Endothelial cell of umbilical vein (primary cell): ENCODE measurements at regions not wholly inside any gene's neighbourhood (a gene's known extent, or its start where the extent isn't known, plus 50 kb on each side); places are given as distances from the start of the nearest gene placed in this dataset.

Experiments
- BruUV-seq: library from RNA; stranded (reverse); fragments of 400-500 nt; replicated peaks from 2 replicates; lab custom pipeline; 2021; lab: Mats Ljungman, UMichigan
- CTCF ChIA-PET: fragments of 300-600, 350-600 bp; sonication (Branson Sonifier 250); formaldehyde crosslinking; loops from one replicate; lab custom pipeline; 2021; ENCODE audit warnings: antibody characterized with exemption, inconsistent platforms; lab: Charles Lee
- POLR2A ChIA-PET: fragments of 300-600, 350-600 bp; sonication (Branson Sonifier 250); formaldehyde crosslinking; loops from one replicate; lab custom pipeline; 2021; ENCODE audit warnings: antibody characterized with exemption, inconsistent platforms; lab: Charles Lee
- DNase-seq: peaks from one replicate; pipeline ENCODE4 v3.0.0-alpha.2; 2011; ENCODE audit warnings: low read depth, low spot score
- FAIRE-seq: peaks from 2 replicates; lab custom pipeline; 2011; peaks lifted over from hg19 to GRCh38; lab: Jason Lieb, UNC
- H2AFZ ChIP-seq: 2 replicates; pipeline ENCODE4 v1.6.0; 2012; ENCODE audit warnings: low read depth, low read length, control low read depth, inconsistent platforms
- H3K27ac ChIP-seq: 2 replicates; pipeline ENCODE4 v1.5.1; 2011; ENCODE audit warnings: low read depth, mild to moderate bottlenecking, control low read depth, low read length, moderate library complexity; ENCODE audit not compliant: insufficient read depth
- H3K27me3 ChIP-seq, 2 experiments: 2 replicates each; pipeline versions ENCODE4 v1.6.0 to v1.6.1; 2011; ENCODE audit warnings: low read length in 2 of 2, mixed read lengths in 1 of 2; ENCODE audit not compliant: control insufficient read depth in 2 of 2, insufficient read depth in 2 of 2
- H3K36me3 ChIP-seq, 2 experiments: 2 replicates in 1 of 2; 3 replicates in 1 of 2; pipeline ENCODE4 v1.5.1; 2011; ENCODE audit warnings: low read length in 2 of 2, mild to moderate bottlenecking in 1 of 2, moderate library complexity in 1 of 2; ENCODE audit not compliant: control insufficient read depth in 2 of 2, insufficient read depth in 2 of 2; ENCODE audit errors: extremely low read depth in 1 of 2
- H3K4me1 ChIP-seq: 3 replicates; pipeline ENCODE4 v1.5.1; 2011; ENCODE audit warnings: mild to moderate bottlenecking, low read length; ENCODE audit not compliant: control insufficient read depth, insufficient read depth; ENCODE audit errors: extremely low read depth
- H3K4me2 ChIP-seq: 2 replicates; pipeline ENCODE4 v1.6.1; 2011; ENCODE audit warnings: low read length, control low read depth, mixed read lengths; ENCODE audit not compliant: insufficient read depth
- H3K4me3 ChIP-seq, 3 experiments: fragments of 200-600 bp in 1 of 3; sonication (generic), shearing (Covaris generic) in 1 of 3; replicated peaks in 1 of 3; 2 replicates each; pipeline ENCODE4 v1.5.1; 2011 to 2016; ENCODE audit warnings: control low read depth in 3 of 3, low read length in 3 of 3, mild to moderate bottlenecking in 2 of 3, inconsistent platforms in 1 of 3, low read depth in 1 of 3, moderate library complexity in 1 of 3; ENCODE audit not compliant: insufficient read depth in 1 of 3
- H3K79me2 ChIP-seq: 2 replicates; pipeline ENCODE4 v1.6.0; 2012; ENCODE audit warnings: low read length, inconsistent platforms; ENCODE audit not compliant: control insufficient read depth, insufficient read depth
- H3K9ac ChIP-seq: replicated peaks from 2 replicates; pipeline ENCODE3; 2011; ENCODE audit warnings: low read length, control low read depth; ENCODE audit not compliant: insufficient read depth; ENCODE audit errors: extremely low read depth
- H3K9me1 ChIP-seq: replicated peaks from 3 replicates; pipeline ENCODE4 v1.6.0; 2011; ENCODE audit warnings: mild to moderate bottlenecking, low read length; ENCODE audit not compliant: control insufficient read depth, insufficient read depth; ENCODE audit errors: extremely low read depth
- H3K9me3 ChIP-seq: replicated peaks from 2 replicates; pipeline ENCODE4 v1.5.1; 2012; ENCODE audit warnings: low read length, inconsistent platforms; ENCODE audit not compliant: control insufficient read depth, insufficient read depth
- H4K20me1 ChIP-seq: replicated peaks from 2 replicates; pipeline ENCODE3; 2011; ENCODE audit warnings: mild to moderate bottlenecking, low read length; ENCODE audit not compliant: control insufficient read depth, insufficient read depth; ENCODE audit errors: extremely low read depth
- EZH2 ChIP-seq: IDR thresholded peaks from 2 replicates; pipeline ENCODE4 v1.6.1; 2012; ENCODE audit warnings: borderline replicate concordance, low read depth, mild to moderate bottlenecking, moderate library complexity, low read length, inconsistent platforms; ENCODE audit not compliant: severe bottlenecking
- FOS ChIP-seq: IDR thresholded peaks from 2 replicates; pipeline ENCODE4 v1.6.1; 2011; ENCODE audit warnings: mild to moderate bottlenecking, low read length, moderate library complexity, borderline replicate concordance; ENCODE audit not compliant: insufficient read depth
- GATA2 ChIP-seq: IDR thresholded peaks from 2 replicates; pipeline ENCODE4 v1.7.0; 2011; ENCODE audit warnings: low read depth, mild to moderate bottlenecking, moderate library complexity, mixed read lengths, low read length; ENCODE audit not compliant: insufficient read length, insufficient read depth
- JUN ChIP-seq: IDR thresholded peaks from 2 replicates; pipeline ENCODE4 v1.6.1; 2011; ENCODE audit warnings: borderline replicate concordance, low read depth; ENCODE audit not compliant: insufficient read length, insufficient read depth
- MAX ChIP-seq: IDR thresholded peaks from 2 replicates; pipeline ENCODE4 v1.6.1; 2011; ENCODE audit not compliant: insufficient read depth, insufficient read length
- MYC ChIP-seq: IDR thresholded peaks from one replicate; pipeline ENCODE4 v1.6.1; 2011; ENCODE audit warnings: mild to moderate bottlenecking, low read depth, low read length
- POLR2A ChIP-seq: IDR thresholded peaks from 2 replicates; pipeline ENCODE4 v1.6.1; 2012; ENCODE audit warnings: low read depth, mild to moderate bottlenecking, control low read depth, low read length
- POLR2AphosphoS5 ChIP-seq: IDR thresholded peaks from 2 replicates; pipeline ENCODE4 v1.6.1; 2012; ENCODE audit warnings: low read depth, mild to moderate bottlenecking, control low read depth, low read length, moderate library complexity; ENCODE audit not compliant: insufficient read depth
- dilution Hi-C: fragments of 300-500 bp; cut with MboI; formaldehyde crosslinking; loops from one replicate; pipeline ENCODE4 v1.15.0; 2019; ENCODE audit warnings: low sequenced_read_pairs; ENCODE audit not compliant: extremely low pct_ligation_motif_present
- intact Hi-C: fragments of 100-400 bp; cut with micrococcal nuclease; formaldehyde crosslinking; loops from one replicate; pipeline ENCODE4 v1.10.0; 2022
- TF ChIP-seq, protein P1 (sequence below), 2 donors: IDR thresholded peaks; 1 replicate in 1 of 2; 2 replicates in 1 of 2; pipeline ENCODE4 v1.5.1; 2011; ENCODE audit warnings: low read length in 2 of 2, mild to moderate bottlenecking in 2 of 2, moderate library complexity in 2 of 2, control low read depth in 1 of 2, inconsistent platforms in 1 of 2, low read depth in 1 of 2; ENCODE audit not compliant: insufficient read depth in 1 of 2; ENCODE audit errors: extremely low read depth in 1 of 2

DNA sequence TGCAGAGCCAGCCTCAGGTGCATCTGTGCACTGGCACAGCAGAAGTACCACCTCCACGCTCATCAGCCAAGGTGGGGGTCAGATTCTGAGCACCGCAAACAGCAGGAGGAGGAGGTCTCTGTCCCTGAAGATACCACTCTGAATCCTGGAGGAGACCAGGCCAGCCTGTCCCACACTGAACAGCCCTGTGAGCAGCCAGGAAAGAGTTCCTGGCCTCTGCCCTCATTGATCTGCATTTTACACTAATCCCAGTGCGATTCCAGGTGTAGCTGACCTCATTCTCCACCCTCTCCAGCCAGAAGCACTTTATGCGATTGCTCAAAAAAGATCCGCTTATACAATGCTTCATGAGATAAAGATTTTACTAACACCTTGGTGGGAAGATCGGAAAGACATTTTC, 99.1 kb upstream of the CACUL1 start:
- ChIA-PET POLR2A (no interaction called here), CTCF (interaction anchor here (0.6 to 1.1 kb wide), 2 partner anchors 182 to 285 kb away, joined by 3 to 5 read pairs; no protein-coding TSS in a partner anchor)
- no peaks in the 10 kb centered on the region for H3K36me3 ChIP-seq
- H3K4me2 ChIP-seq, result no peak overlapping the region
- H3K27me3 ChIP-seq, result peaks cover 0 to 2% of the 10 kb centered on the region in 2 experiments
- H2AFZ ChIP-seq, result no peak overlapping the region
- no peak overlapping the region for H3K4me3 ChIP-seq
- no peaks in the 10 kb centered on the region for H4K20me1 ChIP-seq
- H3K27ac ChIP-seq, result no peak overlapping the region
- FAIRE-seq, result no peak
- no TSS peak for BruUV-seq
- no peak overlapping the region for H3K9ac ChIP-seq
- H3K9me3 ChIP-seq, result no peaks in the 10 kb centered on the region
- dilution Hi-C loops (no loop called here), intact Hi-C loops (no loop called here)
- no peaks in the 10 kb centered on the region for H3K9me1 ChIP-seq
- H3K79me2 ChIP-seq, result no peaks in the 10 kb centered on the region
- TF ChIP-seq POLR2A (no peak), FOS (no peak), GATA2 (no peak), MAX (no peak), JUN (no peak), EZH2 (no peak), POLR2AphosphoS5 (no peak), MYC (no peak)
- TF ChIP-seq, protein P1, sequence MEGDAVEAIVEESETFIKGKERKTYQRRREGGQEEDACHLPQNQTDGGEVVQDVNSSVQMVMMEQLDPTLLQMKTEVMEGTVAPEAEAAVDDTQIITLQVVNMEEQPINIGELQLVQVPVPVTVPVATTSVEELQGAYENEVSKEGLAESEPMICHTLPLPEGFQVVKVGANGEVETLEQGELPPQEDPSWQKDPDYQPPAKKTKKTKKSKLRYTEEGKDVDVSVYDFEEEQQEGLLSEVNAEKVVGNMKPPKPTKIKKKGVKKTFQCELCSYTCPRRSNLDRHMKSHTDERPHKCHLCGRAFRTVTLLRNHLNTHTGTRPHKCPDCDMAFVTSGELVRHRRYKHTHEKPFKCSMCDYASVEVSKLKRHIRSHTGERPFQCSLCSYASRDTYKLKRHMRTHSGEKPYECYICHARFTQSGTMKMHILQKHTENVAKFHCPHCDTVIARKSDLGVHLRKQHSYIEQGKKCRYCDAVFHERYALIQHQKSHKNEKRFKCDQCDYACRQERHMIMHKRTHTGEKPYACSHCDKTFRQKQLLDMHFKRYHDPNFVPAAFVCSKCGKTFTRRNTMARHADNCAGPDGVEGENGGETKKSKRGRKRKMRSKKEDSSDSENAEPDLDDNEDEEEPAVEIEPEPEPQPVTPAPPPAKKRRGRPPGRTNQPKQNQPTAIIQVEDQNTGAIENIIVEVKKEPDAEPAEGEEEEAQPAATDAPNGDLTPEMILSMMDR (IDR thresholded peaks at IDR 0.05; ENCODE audit: extremely low read depth in 1 of 2, insufficient read depth in 1 of 2, low read depth in 1 of 2, low read length in 2 of 2), result no peak
- no peak for DNase-seq
- no peaks in the 10 kb centered on the region for H3K4me1 ChIP-seq
